Caco-2 (cell line): ENCODE measurements at regions not wholly inside any gene's neighbourhood (a gene's known extent, or its start where the extent isn't known, plus 50 kb on each side); places are given as distances from the start of the nearest gene placed in this dataset.

Experiments used
- BruUV-seq: library from RNA; stranded (reverse); fragments of 400-500 nt; replicated peaks from 2 replicates; lab custom pipeline; 2021; lab: Mats Ljungman, UMichigan
- CTCF ChIA-PET: fragments of 300-600 bp; sonication (Branson Sonifier 250); formaldehyde crosslinking; loops from one replicate; lab custom pipeline; 2022; ENCODE audit warnings: antibody characterized with exemption; lab: Charles Lee
- POLR2A ChIA-PET: fragments of 300-600 bp; sonication (Branson Sonifier 250); formaldehyde crosslinking; loops from one replicate; lab custom pipeline; 2022; ENCODE audit warnings: antibody characterized with exemption; lab: Charles Lee
- DNase-seq, 2 experiments: peaks; one replicate each; pipeline versions ENCODE4 v3.0.0 to v3.0.0-alpha.2; 2020 to 2022
- H3K27me3 ChIP-seq: replicated peaks from 2 replicates; pipeline ENCODE4 v1.6.0; 2011; ENCODE audit warnings: low read length; ENCODE audit not compliant: control insufficient read depth, insufficient read depth
- H3K36me3 ChIP-seq: 2 replicates; pipeline ENCODE4 v1.5.1; 2011; ENCODE audit warnings: low read length; ENCODE audit not compliant: control insufficient read depth, insufficient read depth
- H3K4me1 ChIP-seq: fragments of 250-450 bp; sonication (Bioruptor Pico); 2 replicates; pipeline ENCODE4 v1.5.1; 2020; ENCODE audit warnings: mild to moderate bottlenecking
- H3K4me3 ChIP-seq: 2 replicates; pipeline ENCODE4 v1.5.1; 2011; ENCODE audit warnings: low read depth, mild to moderate bottlenecking, control low read depth, low read length
- H3K9me3 ChIP-seq: fragments of 250-450 bp; sonication (Bioruptor Pico); 2 replicates; pipeline ENCODE4 v1.5.1; 2020; ENCODE audit warnings: mild to moderate bottlenecking, moderate library complexity
- H3K27ac Mint-ChIP-seq: one replicate; pipeline ENCODE4 v1.8.0; 2022; ENCODE audit warnings: mixed read lengths; ENCODE audit not compliant: unreplicated experiment
- H3K27me3 Mint-ChIP-seq: one replicate; pipeline ENCODE4 v1.8.0; 2022; ENCODE audit warnings: mixed read lengths; ENCODE audit not compliant: insufficient read depth, unreplicated experiment
- H3K36me3 Mint-ChIP-seq: one replicate; pipeline ENCODE4 v1.8.0; 2022; ENCODE audit warnings: mild to moderate bottlenecking, mixed read lengths; ENCODE audit not compliant: insufficient read depth, unreplicated experiment
- H3K4me1 Mint-ChIP-seq: one replicate; pipeline ENCODE4 v1.8.0; 2022; ENCODE audit warnings: low read depth, mixed read lengths; ENCODE audit not compliant: unreplicated experiment
- H3K4me3 Mint-ChIP-seq: one replicate; pipeline ENCODE4 v1.8.0; 2022; ENCODE audit warnings: mild to moderate bottlenecking, moderate library complexity, mixed read lengths; ENCODE audit not compliant: unreplicated experiment
- H3K9me3 Mint-ChIP-seq: one replicate; pipeline ENCODE4 v1.8.0; 2022; ENCODE audit warnings: mixed read lengths; ENCODE audit not compliant: unreplicated experiment
- intact Hi-C: fragments of 100-400 bp; cut with micrococcal nuclease; formaldehyde crosslinking; loops from one replicate; pipeline ENCODE4 v1.10.0; 2022; ENCODE audit not compliant: unreplicated experiment
- TF ChIP-seq, protein P1 (sequence below), 2 experiments: fragments of 200-600 bp in 1 of 2; IDR thresholded peaks; 1 replicate in 1 of 2; 2 replicates in 1 of 2; pipeline versions ENCODE4 v1.5.1 to v1.8.0; 2011 to 2022; ENCODE audit warnings: antibody characterized with exemption in 1 of 2, control low read depth in 1 of 2, inconsistent platforms in 1 of 2, low read depth in 1 of 2, low read length in 1 of 2, mild to moderate bottlenecking in 1 of 2, moderate library complexity in 1 of 2; ENCODE audit not compliant: insufficient read depth in 1 of 2, severe bottlenecking in 1 of 2, unreplicated experiment in 1 of 2

DNA sequence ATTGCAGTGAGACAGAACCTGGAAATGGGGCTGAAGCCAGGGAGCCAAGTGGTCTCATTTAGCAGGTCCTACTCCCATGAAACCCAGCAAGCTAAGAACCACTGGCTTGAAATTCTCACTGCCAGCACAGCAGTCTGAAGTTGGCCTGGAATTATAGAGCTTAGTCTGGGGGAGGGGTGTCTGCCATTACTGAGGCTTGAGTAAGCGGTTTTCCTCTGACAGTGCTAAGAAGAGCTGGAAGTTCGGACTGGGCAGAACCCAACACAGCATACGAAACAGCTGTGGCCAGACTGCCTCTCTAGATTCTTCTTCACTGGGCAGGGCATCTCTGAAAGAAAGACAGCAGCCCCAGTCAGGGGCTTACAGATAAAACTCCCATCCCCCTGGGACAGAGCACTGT is 305.7 kb upstream of the SETBP1 start:
- H3K4me1 ChIP-seq: no peaks in the 10 kb centered on the region
- ChIA-PET POLR2A (no interaction called here), CTCF (no interaction called here)
- no peaks in the 10 kb centered on the region for H3K9me3 ChIP-seq
- H3K27me3 ChIP-seq: no peaks in the 10 kb centered on the region
- DNase-seq: no peak
- H3K36me3 Mint-ChIP-seq: no peaks in the 10 kb centered on the region
- H3K36me3 ChIP-seq: no peaks in the 10 kb centered on the region
- TF ChIP-seq, protein P1, sequence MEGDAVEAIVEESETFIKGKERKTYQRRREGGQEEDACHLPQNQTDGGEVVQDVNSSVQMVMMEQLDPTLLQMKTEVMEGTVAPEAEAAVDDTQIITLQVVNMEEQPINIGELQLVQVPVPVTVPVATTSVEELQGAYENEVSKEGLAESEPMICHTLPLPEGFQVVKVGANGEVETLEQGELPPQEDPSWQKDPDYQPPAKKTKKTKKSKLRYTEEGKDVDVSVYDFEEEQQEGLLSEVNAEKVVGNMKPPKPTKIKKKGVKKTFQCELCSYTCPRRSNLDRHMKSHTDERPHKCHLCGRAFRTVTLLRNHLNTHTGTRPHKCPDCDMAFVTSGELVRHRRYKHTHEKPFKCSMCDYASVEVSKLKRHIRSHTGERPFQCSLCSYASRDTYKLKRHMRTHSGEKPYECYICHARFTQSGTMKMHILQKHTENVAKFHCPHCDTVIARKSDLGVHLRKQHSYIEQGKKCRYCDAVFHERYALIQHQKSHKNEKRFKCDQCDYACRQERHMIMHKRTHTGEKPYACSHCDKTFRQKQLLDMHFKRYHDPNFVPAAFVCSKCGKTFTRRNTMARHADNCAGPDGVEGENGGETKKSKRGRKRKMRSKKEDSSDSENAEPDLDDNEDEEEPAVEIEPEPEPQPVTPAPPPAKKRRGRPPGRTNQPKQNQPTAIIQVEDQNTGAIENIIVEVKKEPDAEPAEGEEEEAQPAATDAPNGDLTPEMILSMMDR (IDR thresholded peaks at IDR 0.05; ENCODE audit: insufficient read depth in 1 of 2, low read depth in 1 of 2, low read length in 1 of 2, severe bottlenecking in 1 of 2, unreplicated experiment in 1 of 2): no peak
- H3K27ac Mint-ChIP-seq: no peak overlapping the region
- intact Hi-C loops: no loop called here
- no peak overlapping the region for H3K4me3 Mint-ChIP-seq
- no peaks in the 10 kb centered on the region for H3K27me3 Mint-ChIP-seq
- H3K4me1 Mint-ChIP-seq: no peaks in the 10 kb centered on the region
- H3K9me3 Mint-ChIP-seq: no peaks in the 10 kb centered on the region
- BruUV-seq: no TSS peak
- no peak overlapping the region for H3K4me3 ChIP-seq

DNA sequence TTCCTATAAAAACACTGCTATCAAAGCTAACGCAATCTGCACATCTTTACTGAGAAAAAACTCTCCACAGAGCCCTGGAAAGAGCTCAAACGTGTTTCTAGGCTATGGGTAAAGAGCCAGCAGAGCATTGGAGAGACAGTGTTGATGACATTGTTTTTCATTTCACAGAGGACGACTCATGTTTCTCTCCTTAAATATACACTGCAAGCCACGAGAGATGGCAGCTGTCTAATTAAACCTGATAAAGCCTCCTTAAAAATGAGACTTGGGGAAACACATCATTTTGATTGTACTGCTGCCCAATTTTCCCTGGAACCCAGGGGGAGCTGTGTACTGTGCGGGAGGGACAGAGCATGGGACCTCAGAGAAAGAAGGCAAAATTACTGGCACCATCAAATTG is 294.3 kb upstream of the SETBP1 start:
- POLR2A ChIA-PET: no interaction called here
- Mint-ChIP-seq H3K9me3 (no peaks in the 10 kb centered on the region), H3K27ac (no peak overlapping the region), H3K36me3 (no peaks in the 10 kb centered on the region), H3K4me3 (no peak overlapping the region), H3K4me1 (no peaks in the 10 kb centered on the region), H3K27me3 (no peaks in the 10 kb centered on the region)
- Histone ChIP-seq H3K36me3 (no peaks in the 10 kb centered on the region), H3K27me3 (no peaks in the 10 kb centered on the region), H3K9me3 (no peaks in the 10 kb centered on the region), H3K4me1 (no peaks in the 10 kb centered on the region), H3K4me3 (no peak overlapping the region)
- intact Hi-C loops: no loop called here
- BruUV-seq: no TSS peak
- CTCF ChIA-PET: no interaction called here
- TF ChIP-seq, protein P1 (IDR thresholded peaks at IDR 0.05; ENCODE audit: insufficient read depth in 1 of 2, low read depth in 1 of 2, low read length in 1 of 2, severe bottlenecking in 1 of 2, unreplicated experiment in 1 of 2): no peak
- no peak for DNase-seq

DNA sequence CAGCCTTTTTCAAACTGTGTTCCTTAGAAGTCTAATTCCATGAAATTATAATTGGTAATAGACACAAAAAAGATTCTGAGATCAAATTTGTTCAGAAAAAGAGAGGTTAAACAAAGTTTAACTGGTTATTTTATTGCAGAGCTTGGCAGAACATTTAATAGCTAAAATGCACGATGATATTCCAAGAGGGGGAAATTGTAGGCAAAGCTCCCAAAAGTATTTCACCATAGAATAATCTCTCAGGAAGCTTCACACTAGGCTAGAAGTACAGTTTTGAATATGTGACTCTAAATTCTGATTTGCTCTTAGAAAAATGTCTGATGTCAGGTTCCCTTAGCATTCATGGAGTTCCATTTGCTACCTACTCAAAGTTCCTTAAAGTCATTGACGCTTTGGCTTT is 292.4 kb upstream of the SETBP1 start:
- H3K36me3 Mint-ChIP-seq: no peaks in the 10 kb centered on the region
- no TSS peak for BruUV-seq
- H3K9me3 ChIP-seq: no peaks in the 10 kb centered on the region
- no peak overlapping the region for H3K4me3 ChIP-seq
- CTCF ChIA-PET: no interaction called here
- H3K4me3 Mint-ChIP-seq: no peak overlapping the region
- H3K36me3 ChIP-seq: no peaks in the 10 kb centered on the region
- H3K4me1 Mint-ChIP-seq: no peaks in the 10 kb centered on the region
- no peak for DNase-seq
- intact Hi-C loops: no loop called here
- H3K27ac Mint-ChIP-seq: no peak overlapping the region
- H3K4me1 ChIP-seq: no peaks in the 10 kb centered on the region
- POLR2A ChIA-PET: no interaction called here
- TF ChIP-seq, protein P1 (IDR thresholded peaks at IDR 0.05; ENCODE audit: insufficient read depth in 1 of 2, low read depth in 1 of 2, low read length in 1 of 2, severe bottlenecking in 1 of 2, unreplicated experiment in 1 of 2): no peak
- no peaks in the 10 kb centered on the region for H3K9me3 Mint-ChIP-seq
- H3K27me3 ChIP-seq: no peaks in the 10 kb centered on the region
- H3K27me3 Mint-ChIP-seq: no peaks in the 10 kb centered on the region
